ENCODE measurements at regions not wholly inside any gene's neighbourhood (a gene's known extent, or its start where the extent isn't known, plus 50 kb on each side); places are given as distances from the start of the nearest gene placed in this dataset.
"Not testable (repeated sequence)": the region's sequence is repeated elsewhere in the genome, so short reads cannot be mapped to it uniquely, and the experiment has no call there.

GRCh38 chr6:775863-776262 is 82.9 kb upstream of the EXOC2 start:
- H3K4me3 ChIP-seq (ENCODE audit: control insufficient read depth, low read depth, low read length), result no peak overlapping the region
- TF ChIP-seq, protein P1, sequence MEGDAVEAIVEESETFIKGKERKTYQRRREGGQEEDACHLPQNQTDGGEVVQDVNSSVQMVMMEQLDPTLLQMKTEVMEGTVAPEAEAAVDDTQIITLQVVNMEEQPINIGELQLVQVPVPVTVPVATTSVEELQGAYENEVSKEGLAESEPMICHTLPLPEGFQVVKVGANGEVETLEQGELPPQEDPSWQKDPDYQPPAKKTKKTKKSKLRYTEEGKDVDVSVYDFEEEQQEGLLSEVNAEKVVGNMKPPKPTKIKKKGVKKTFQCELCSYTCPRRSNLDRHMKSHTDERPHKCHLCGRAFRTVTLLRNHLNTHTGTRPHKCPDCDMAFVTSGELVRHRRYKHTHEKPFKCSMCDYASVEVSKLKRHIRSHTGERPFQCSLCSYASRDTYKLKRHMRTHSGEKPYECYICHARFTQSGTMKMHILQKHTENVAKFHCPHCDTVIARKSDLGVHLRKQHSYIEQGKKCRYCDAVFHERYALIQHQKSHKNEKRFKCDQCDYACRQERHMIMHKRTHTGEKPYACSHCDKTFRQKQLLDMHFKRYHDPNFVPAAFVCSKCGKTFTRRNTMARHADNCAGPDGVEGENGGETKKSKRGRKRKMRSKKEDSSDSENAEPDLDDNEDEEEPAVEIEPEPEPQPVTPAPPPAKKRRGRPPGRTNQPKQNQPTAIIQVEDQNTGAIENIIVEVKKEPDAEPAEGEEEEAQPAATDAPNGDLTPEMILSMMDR (IDR thresholded peaks at IDR 0.05; ENCODE audit: control insufficient read depth, insufficient read depth, low read depth, low read length, missing control alignments), result no peak
- DNase-seq (ENCODE audit: low read depth), result no peak

GRCh38 chr6:771683-772082 is 78.7 kb upstream of the EXOC2 start:
- not testable (repeated sequence) for H3K4me3 ChIP-seq (ENCODE audit: control insufficient read depth, low read depth, low read length); DNase-seq (ENCODE audit: low read depth)

DNA sequence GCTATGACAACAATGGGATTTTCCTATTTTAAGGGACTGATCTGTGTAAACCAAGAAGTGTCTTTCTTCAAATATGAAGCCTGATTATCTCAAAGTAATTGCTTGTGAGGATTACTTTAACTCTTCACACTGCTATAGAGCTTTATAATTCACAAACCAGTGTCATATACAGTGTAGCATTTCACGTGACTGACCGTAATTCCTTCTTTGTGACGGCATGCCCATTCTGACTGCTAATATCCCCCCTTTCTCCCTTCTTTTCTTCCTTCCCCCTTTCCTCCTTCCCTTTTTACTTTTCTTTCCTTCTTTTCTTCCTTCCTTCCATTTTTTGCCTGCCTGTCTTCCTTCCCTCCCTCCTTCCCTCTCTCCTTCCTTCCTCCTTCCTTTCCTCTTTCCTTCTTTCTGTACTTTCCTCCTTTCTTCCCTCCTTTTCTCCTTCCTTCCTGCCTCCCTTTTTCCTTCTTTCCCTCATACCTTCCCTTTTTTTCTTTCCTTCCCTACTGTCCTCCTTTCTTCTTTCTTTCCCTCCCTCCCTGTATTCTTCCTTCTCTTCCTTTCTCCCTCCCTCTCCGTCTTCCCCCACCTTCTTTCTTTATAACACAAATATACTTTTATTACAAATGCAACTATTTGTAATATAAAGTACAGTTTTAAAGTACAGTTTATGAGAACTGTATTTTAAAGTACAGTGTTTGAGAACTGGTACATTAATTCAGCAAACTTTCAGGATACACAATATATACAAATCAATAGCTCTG is 75.0 kb upstream of the EXOC2 start:
- DNase-seq (ENCODE audit: low read depth), result no peak
- TF ChIP-seq, protein P1 (IDR thresholded peaks at IDR 0.05; ENCODE audit: control insufficient read depth, insufficient read depth, low read depth, low read length, missing control alignments), result no peak
- no peak overlapping the region for H3K4me3 ChIP-seq (ENCODE audit: control insufficient read depth, low read depth, low read length)

- no peak for DNase-seq (ENCODE audit: low read depth)
- TF ChIP-seq, protein P1 (IDR thresholded peaks at IDR 0.05; ENCODE audit: control insufficient read depth, insufficient read depth, low read depth, low read length, missing control alignments), result no peak
- H3K4me3 ChIP-seq (ENCODE audit: control insufficient read depth, low read depth, low read length), result peak overlapping the region; percentile 2; the same call in 1 of the 2 replicates
Observed at GRCh38 chr6:766625-767024, 73.7 kb upstream of the EXOC2 start.

DNA sequence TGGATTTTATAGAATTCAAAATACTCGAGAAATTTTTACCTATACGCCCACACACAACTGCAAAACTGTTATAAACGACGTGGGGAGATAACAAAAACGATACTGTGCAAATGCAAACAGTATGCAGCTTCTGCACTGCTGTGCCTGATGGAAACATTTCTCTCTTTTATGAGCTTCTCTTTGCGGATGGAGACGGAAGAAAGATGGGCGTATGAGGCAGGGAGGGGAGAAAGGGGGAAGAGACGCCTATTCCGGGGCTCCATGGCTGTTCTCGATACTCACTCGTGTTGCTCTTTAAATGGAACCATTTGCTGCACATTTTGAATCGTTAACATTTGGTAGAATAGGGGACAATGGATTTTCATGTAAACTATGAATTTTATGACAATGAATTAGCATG is 69.1 kb upstream of the EXOC2 start:
- H3K4me3 ChIP-seq (ENCODE audit: control insufficient read depth, low read depth, low read length), result no peak overlapping the region
- no peak for DNase-seq (ENCODE audit: low read depth)
- TF ChIP-seq, protein P1 (IDR thresholded peaks at IDR 0.05; ENCODE audit: control insufficient read depth, insufficient read depth, low read depth, low read length, missing control alignments), result no peak

DNA sequence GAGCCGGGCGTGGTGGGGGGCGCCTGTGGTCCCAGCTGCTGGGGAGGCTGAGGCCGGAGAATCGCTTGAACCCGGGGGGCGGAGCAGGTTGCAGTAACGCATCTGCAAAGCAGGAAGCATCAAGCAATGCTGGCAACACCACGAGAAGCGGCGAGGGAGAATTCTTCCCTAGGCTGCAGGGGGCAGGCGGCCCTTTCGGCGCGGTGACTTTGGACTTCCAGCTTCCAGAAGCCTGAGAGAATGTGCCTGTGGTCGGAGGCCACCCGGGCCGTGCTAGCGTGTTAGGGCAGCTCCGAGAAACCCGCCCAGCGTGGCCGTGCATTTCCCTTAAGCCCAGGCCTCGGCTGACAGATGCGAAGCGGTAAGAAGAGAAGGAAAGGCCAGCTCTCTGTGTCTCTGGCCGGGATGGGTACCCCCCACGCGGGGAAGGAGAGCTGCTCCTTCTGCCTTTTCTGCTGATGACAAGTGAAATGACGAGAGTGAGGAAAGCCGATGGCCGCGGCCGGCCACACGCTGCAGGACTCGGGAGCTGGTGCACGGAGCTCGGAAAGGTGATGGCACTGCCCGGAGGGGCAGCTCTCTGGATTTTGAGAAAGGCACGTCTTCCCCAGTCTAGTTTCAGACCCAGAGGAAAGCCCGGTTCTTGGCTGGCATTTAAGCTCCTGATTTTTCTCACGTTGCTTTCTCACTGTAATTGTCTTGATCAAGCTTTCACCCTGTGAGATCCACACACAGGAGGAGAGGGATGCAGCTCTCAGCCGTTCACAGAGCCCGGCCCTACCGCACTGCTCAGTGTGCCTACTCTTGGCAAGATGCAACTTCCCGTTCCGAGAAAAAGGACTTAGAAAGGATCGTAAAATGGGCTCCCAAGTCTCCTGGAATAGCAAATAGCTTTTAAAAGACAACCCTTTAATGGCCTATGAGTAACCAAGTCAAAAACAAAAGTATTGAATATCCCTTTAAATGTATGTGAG is 68.3 kb upstream of the EXOC2 start:
- no peak for DNase-seq (ENCODE audit: low read depth)
- H3K4me3 ChIP-seq (ENCODE audit: control insufficient read depth, low read depth, low read length), result no peak overlapping the region
- TF ChIP-seq, protein P1 (IDR thresholded peaks at IDR 0.05; ENCODE audit: control insufficient read depth, insufficient read depth, low read depth, low read length, missing control alignments), result no peak

DNA sequence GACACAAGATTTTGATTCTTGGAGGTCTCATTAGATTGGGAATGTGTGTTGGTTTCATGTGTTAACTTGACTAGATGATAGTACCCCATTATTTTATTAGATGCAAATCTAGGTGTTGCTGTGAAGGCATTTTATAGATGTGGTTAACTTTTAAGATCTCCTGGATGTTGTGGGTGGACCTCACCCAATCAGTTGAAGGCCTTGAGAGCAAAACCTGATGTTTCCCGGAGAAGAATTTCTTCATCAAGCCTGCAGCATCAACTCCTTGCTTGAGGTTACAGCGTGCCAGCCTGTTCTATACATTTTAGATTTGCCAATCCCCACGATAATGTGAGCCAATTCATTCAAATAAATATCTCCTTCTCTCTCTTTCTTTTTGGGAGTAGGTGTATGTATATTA is 66.8 kb upstream of the EXOC2 start:
- no peak overlapping the region for H3K4me3 ChIP-seq (ENCODE audit: control insufficient read depth, low read depth, low read length)
- TF ChIP-seq, protein P1 (IDR thresholded peaks at IDR 0.05; ENCODE audit: control insufficient read depth, insufficient read depth, low read depth, low read length, missing control alignments), result no peak
- DNase-seq (ENCODE audit: low read depth), result no peak
